ENCODE measurements at regions not wholly inside any gene's neighbourhood (a gene's known extent, or its start where the extent isn't known, plus 50 kb on each side); places are given as distances from the start of the nearest gene placed in this dataset.

DNA sequence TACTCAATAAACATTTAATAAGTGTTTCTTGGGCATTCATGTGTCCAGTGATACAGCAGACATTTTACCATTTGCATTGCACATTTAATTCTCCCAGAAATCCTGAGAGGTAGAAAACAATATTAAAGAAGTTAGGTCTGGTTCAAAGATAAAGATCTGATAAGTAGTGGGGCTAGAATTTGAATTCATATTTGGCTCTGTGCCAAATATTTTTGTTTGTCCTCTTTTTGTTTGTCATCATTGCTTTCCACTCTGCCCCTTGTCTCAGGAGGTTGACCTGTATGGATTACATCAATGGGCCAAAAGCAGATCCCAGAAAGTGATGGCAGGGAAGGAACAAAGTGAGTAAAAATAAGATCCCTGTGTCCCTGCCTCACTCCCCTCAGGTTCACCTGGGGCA lies 441.9 kb upstream of the PKDCC start:
- no peak for TF ChIP-seq ZNF217 (IDR thresholded peaks at IDR 0.05)
- no peak for TF ChIP-seq NFIC (IDR thresholded peaks at IDR 0.05; ENCODE audit: low read depth, low read length)
- TF ChIP-seq, protein P1, sequence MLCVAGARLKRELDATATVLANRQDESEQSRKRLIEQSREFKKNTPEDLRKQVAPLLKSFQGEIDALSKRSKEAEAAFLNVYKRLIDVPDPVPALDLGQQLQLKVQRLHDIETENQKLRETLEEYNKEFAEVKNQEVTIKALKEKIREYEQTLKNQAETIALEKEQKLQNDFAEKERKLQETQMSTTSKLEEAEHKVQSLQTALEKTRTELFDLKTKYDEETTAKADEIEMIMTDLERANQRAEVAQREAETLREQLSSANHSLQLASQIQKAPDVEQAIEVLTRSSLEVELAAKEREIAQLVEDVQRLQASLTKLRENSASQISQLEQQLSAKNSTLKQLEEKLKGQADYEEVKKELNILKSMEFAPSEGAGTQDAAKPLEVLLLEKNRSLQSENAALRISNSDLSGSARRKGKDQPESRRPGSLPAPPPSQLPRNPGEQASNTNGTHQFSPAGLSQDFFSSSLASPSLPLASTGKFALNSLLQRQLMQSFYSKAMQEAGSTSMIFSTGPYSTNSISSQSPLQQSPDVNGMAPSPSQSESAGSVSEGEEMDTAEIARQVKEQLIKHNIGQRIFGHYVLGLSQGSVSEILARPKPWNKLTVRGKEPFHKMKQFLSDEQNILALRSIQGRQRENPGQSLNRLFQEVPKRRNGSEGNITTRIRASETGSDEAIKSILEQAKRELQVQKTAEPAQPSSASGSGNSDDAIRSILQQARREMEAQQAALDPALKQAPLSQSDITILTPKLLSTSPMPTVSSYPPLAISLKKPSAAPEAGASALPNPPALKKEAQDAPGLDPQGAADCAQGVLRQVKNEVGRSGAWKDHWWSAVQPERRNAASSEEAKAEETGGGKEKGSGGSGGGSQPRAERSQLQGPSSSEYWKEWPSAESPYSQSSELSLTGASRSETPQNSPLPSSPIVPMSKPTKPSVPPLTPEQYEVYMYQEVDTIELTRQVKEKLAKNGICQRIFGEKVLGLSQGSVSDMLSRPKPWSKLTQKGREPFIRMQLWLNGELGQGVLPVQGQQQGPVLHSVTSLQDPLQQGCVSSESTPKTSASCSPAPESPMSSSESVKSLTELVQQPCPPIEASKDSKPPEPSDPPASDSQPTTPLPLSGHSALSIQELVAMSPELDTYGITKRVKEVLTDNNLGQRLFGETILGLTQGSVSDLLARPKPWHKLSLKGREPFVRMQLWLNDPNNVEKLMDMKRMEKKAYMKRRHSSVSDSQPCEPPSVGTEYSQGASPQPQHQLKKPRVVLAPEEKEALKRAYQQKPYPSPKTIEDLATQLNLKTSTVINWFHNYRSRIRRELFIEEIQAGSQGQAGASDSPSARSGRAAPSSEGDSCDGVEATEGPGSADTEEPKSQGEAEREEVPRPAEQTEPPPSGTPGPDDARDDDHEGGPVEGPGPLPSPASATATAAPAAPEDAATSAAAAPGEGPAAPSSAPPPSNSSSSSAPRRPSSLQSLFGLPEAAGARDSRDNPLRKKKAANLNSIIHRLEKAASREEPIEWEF (IDR thresholded peaks at IDR 0.05; ENCODE audit: insufficient replicate concordance, low read depth, low read length) = no peak
- no peak for TF ChIP-seq MYB (IDR thresholded peaks at IDR 0.05; ENCODE audit: borderline replicate concordance, low read depth, low read length)
- TF ChIP-seq SUPT20H (IDR thresholded peaks at IDR 0.05; ENCODE audit: borderline replicate concordance, control insufficient read depth, low read depth, low read length) = no peak
- no peak for TF ChIP-seq EZH2 (IDR thresholded peaks at IDR 0.05; ENCODE audit: borderline replicate concordance, control insufficient read depth, low read depth, low read length)
- TF ChIP-seq IRF4 (IDR thresholded peaks at IDR 0.05; ENCODE audit: low read depth, low read length) = no peak
- no peak for TF ChIP-seq EGR1 (IDR thresholded peaks at IDR 0.05; ENCODE audit: borderline replicate concordance in 1 of 2, low read depth in 2 of 2, low read length in 2 of 2)
- FAIRE-seq (no peak), ATAC-seq (no peak), DNase-seq (ENCODE audit: low read depth, low spot score) (no peak)
- in situ Hi-C loops (cut with MboI) (no loop called here), intact Hi-C loops (cut with micrococcal nuclease; ENCODE audit: unreplicated experiment) (no loop called here)
- H3K36me3 ChIP-seq (ENCODE audit: control insufficient read depth in 2 of 2, insufficient read depth in 2 of 2, low read length in 1 of 2) = no peaks in the 10 kb centered on the region
- ChIA-PET POLR2A (no interaction called here), RAD21 (ENCODE audit: unreplicated experiment) (no interaction called here), SMC1A (ENCODE audit: uncharacterized antibody, unreplicated experiment) (no interaction called here), CTCF (no interaction called here)
- no peak overlapping the region for H3K9ac ChIP-seq (ENCODE audit: control insufficient read depth, insufficient read depth, low read length)
- no peak overlapping the region for H3K27ac ChIP-seq (ENCODE audit: control insufficient read depth, insufficient read depth)
- no peaks in the 10 kb centered on the region for H3K27me3 ChIP-seq (replicated peaks in 1 of 2; ENCODE audit: control insufficient read depth in 2 of 2, insufficient read depth in 2 of 2, low read length in 1 of 2)
- no peaks in the 10 kb centered on the region for H3K4me1 ChIP-seq (ENCODE audit: control insufficient read depth, insufficient read depth, low read length)
- H2AFZ ChIP-seq (ENCODE audit: control insufficient read depth, low read depth, low read length) = no peak overlapping the region
- H3K79me2 ChIP-seq (ENCODE audit: control insufficient read depth, insufficient read depth, low read length) = no peaks in the 10 kb centered on the region
- H3K9me3 ChIP-seq (replicated peaks; ENCODE audit: control insufficient read depth, insufficient read depth, low read length) = no peaks in the 10 kb centered on the region
- H3K4me3 ChIP-seq = no peak overlapping the region
- H3K4me2 ChIP-seq (ENCODE audit: control insufficient read depth, insufficient read depth) = no peak overlapping the region
- no peaks in the 10 kb centered on the region for H4K20me1 ChIP-seq (ENCODE audit: control insufficient read depth, insufficient read depth)
- BruUV-seq (replicated peaks) = no TSS peak

Data from GM12878 (cell line).